ENCODE measurements at regions not wholly inside any gene's neighbourhood (a gene's known extent, or its start where the extent isn't known, plus 50 kb on each side); places are given as distances from the start of the nearest gene placed in this dataset.

DNA sequence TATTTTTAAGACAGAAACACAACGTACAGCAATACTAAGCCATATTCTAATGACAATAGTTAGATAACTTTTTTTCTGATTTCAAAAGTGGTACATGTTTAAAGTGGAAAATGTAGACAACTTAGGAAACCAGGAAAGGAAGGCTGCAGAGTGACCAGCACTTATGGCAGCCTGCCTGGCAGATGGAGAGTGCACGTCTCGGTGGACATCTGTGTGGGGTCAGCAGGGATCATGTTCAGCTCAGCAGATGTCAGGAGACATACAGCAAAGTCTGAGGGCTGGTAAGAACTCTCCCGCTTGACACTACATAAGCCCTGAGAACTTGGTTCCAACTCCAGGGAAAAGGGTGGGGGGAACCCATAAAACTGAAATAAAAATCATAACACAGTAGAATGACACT lies 128.6 kb upstream of the ADPGK start:
- Histone ChIP-seq H3K79me2 (ENCODE audit: insufficient read depth, low read length) (no peaks in the 10 kb centered on the region), H2AFZ (ENCODE audit: insufficient read depth, low read depth, low read length, poor library complexity, severe bottlenecking) (no peak overlapping the region), H3K9ac (ENCODE audit: insufficient read depth, low read length, poor library complexity, severe bottlenecking) (no peak overlapping the region), H3K27me3 (ENCODE audit: control insufficient read depth in 2 of 2, insufficient read depth in 2 of 2, low read length in 2 of 2) (peaks cover 0 to 2% of the 10 kb centered on the region in 2 donors), H4K20me1 (ENCODE audit: insufficient read depth, low read length) (no peaks in the 10 kb centered on the region), H3K4me3 (replicated peaks in 1 of 3; ENCODE audit: low read depth in 2 of 3, low read length in 3 of 3) (no peak overlapping the region), H3K36me3 (replicated peaks in 1 of 2; ENCODE audit: control insufficient read depth in 1 of 2, insufficient read depth in 2 of 2, low read length in 2 of 2) (no peaks in the 10 kb centered on the region), H3K27ac (ENCODE audit: low read depth in 1 of 2, low read length in 2 of 2) (no peak overlapping the region), H3K9me3 (replicated peaks in 1 of 2; ENCODE audit: control insufficient read depth in 1 of 2, insufficient read depth in 1 of 2, low read length in 2 of 2) (no peaks in the 10 kb centered on the region), H3K4me2 (replicated peaks; ENCODE audit: extremely low read depth, low read length, poor library complexity, severe bottlenecking) (no peak overlapping the region), H3K4me1 (ENCODE audit: control insufficient read depth in 1 of 2, insufficient read depth in 2 of 2, low read length in 2 of 2) (no peaks in the 10 kb centered on the region)
- no peaks in the 10 kb centered on the region for H3K36me3 Mint-ChIP-seq
- no peak overlapping the region for H3K27ac Mint-ChIP-seq
- TF ChIP-seq, protein P1, sequence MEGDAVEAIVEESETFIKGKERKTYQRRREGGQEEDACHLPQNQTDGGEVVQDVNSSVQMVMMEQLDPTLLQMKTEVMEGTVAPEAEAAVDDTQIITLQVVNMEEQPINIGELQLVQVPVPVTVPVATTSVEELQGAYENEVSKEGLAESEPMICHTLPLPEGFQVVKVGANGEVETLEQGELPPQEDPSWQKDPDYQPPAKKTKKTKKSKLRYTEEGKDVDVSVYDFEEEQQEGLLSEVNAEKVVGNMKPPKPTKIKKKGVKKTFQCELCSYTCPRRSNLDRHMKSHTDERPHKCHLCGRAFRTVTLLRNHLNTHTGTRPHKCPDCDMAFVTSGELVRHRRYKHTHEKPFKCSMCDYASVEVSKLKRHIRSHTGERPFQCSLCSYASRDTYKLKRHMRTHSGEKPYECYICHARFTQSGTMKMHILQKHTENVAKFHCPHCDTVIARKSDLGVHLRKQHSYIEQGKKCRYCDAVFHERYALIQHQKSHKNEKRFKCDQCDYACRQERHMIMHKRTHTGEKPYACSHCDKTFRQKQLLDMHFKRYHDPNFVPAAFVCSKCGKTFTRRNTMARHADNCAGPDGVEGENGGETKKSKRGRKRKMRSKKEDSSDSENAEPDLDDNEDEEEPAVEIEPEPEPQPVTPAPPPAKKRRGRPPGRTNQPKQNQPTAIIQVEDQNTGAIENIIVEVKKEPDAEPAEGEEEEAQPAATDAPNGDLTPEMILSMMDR (IDR thresholded peaks at IDR 0.05): no peak
- peaks cover 3 to 14% (median 11%) of the 10 kb centered on the region in 3 donors for H3K27me3 Mint-ChIP-seq (ENCODE audit: low read depth in 3 of 3)
- intact Hi-C loops (cut with micrococcal nuclease): no loop called here
- no peaks in the 10 kb centered on the region for H3K4me1 Mint-ChIP-seq
- no peaks in the 10 kb centered on the region for H3K9me3 Mint-ChIP-seq
- WGBS (ENCODE audit: insufficient coverage): 67% methylated on average over 2 of the region's 4 CpGs
- DNase-seq: no peak
- no peak overlapping the region for H3K4me3 Mint-ChIP-seq

DNA sequence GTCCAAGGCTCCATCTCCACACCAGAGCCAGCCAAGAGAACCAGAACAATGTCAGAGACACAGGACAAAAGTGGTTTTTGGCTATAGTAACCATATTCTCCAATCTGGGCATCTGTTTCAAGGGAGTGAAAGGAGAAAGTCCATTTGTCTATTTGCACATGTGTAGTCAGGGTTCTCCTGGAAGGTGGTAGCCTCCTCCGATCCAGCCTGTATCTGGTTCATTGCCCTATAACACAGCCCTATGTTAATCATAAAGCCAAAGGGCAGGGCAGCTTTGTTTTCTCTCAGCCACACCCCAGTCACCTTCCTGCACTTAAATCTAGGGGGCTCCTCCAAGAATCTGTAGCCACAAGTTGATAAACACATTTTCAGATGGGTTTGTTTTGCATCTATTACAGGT lies 128.1 kb upstream of the ADPGK start:
- no peaks in the 10 kb centered on the region for H3K4me1 ChIP-seq (ENCODE audit: control insufficient read depth in 1 of 2, insufficient read depth in 2 of 2, low read length in 2 of 2)
- H3K36me3 ChIP-seq (replicated peaks in 1 of 2; ENCODE audit: control insufficient read depth in 1 of 2, insufficient read depth in 2 of 2, low read length in 2 of 2): no peaks in the 10 kb centered on the region
- Mint-ChIP-seq H3K36me3 (no peaks in the 10 kb centered on the region), H3K4me1 (no peaks in the 10 kb centered on the region), H3K27ac (no peak overlapping the region), H3K4me3 (no peak overlapping the region), H3K9me3 (no peaks in the 10 kb centered on the region), H3K27me3 (ENCODE audit: low read depth in 3 of 3) (peaks cover 3 to 18% (median 14%) of the 10 kb centered on the region in 3 donors)
- no peaks in the 10 kb centered on the region for H3K9me3 ChIP-seq (replicated peaks in 1 of 2; ENCODE audit: control insufficient read depth in 1 of 2, insufficient read depth in 1 of 2, low read length in 2 of 2)
- no peaks in the 10 kb centered on the region for H4K20me1 ChIP-seq (ENCODE audit: insufficient read depth, low read length)
- TF ChIP-seq, protein P1 (IDR thresholded peaks at IDR 0.05): no peak
- H3K79me2 ChIP-seq (ENCODE audit: insufficient read depth, low read length): no peaks in the 10 kb centered on the region
- no peak overlapping the region for H3K9ac ChIP-seq (ENCODE audit: insufficient read depth, low read length, poor library complexity, severe bottlenecking)
- WGBS (ENCODE audit: insufficient coverage): no CpG with 5 or more reads among the region's 1 CpG
- peaks cover 0 to 2% of the 10 kb centered on the region in 2 donors for H3K27me3 ChIP-seq (ENCODE audit: control insufficient read depth in 2 of 2, insufficient read depth in 2 of 2, low read length in 2 of 2)
- H3K4me3 ChIP-seq (replicated peaks in 1 of 3; ENCODE audit: low read depth in 2 of 3, low read length in 3 of 3): no peak overlapping the region
- no peak overlapping the region for H2AFZ ChIP-seq (ENCODE audit: insufficient read depth, low read depth, low read length, poor library complexity, severe bottlenecking)
- intact Hi-C loops (cut with micrococcal nuclease): no loop called here
- DNase-seq: no peak
- H3K4me2 ChIP-seq (replicated peaks; ENCODE audit: extremely low read depth, low read length, poor library complexity, severe bottlenecking): no peak overlapping the region
- no peak overlapping the region for H3K27ac ChIP-seq (ENCODE audit: low read depth in 1 of 2, low read length in 2 of 2)
